ENCODE measurements at regions not wholly inside any gene's neighbourhood (a gene's known extent, or its start where the extent isn't known, plus 50 kb on each side); places are given as distances from the start of the nearest gene placed in this dataset.
A peak's percentile ranks its signal among the peaks of the same experiment; 100 is the strongest.

DNA sequence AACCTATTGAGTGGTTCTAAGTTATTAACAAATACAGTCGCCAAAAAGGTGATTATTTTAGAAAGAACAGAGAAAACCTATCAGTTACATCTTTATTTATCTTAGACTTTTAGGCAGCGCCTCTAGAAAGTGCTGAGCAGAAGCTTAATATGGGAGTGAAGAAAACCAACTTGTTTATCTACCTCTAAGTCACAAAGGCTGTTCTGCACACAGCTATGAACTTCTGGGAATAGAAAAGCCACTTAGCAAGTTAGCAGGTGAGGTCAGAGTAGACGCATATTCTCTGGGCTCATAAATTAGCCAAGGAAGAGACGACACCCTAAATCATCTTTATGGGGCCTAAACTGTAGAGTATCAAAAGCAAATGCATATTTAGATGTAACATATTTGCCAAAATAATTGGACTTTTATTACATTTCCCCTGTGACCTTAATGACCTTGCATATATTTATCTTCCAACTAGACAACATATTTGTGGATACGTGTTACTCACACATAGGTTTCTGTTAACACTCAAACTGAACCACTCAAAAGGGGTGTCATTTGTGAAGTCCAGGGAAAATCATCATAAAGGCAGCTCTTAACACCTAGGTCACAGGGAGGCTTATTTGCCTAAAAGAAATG lies 267.1 kb downstream of the ADGB start:
- DNase-seq = no peak

DNA sequence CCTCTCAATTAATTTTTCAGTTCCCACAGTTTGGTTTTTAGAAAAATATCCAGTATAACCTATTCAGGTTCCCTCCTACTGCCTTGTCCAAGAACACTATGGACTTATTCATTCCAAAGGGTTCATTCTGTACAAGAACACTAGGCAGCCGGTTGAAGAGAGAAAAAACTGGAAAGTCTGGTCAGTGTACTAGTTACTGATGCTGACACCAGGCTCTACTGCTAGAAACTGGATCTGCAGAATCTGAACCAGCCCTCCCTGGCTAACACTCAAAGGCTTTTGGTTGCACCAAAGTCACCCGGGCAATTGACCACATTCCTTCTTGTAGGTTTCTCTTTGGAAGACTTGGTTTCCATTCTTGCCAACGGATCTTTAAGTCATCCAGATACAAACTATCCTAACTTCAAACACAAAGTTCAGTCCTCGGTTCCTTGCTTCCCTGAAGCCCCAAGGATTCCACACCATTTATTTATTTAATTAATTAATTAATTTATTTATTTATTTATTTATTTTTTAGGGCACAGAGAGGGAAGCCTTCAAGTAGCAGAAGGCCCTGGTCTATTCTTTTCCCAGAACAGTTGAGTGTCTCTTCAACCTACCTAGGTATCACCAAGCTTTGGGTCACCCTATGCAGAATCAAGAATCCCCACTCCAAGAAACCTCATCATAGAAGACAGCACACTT lies 268.1 kb downstream of the ADGB start:
- no peak for DNase-seq

DNA sequence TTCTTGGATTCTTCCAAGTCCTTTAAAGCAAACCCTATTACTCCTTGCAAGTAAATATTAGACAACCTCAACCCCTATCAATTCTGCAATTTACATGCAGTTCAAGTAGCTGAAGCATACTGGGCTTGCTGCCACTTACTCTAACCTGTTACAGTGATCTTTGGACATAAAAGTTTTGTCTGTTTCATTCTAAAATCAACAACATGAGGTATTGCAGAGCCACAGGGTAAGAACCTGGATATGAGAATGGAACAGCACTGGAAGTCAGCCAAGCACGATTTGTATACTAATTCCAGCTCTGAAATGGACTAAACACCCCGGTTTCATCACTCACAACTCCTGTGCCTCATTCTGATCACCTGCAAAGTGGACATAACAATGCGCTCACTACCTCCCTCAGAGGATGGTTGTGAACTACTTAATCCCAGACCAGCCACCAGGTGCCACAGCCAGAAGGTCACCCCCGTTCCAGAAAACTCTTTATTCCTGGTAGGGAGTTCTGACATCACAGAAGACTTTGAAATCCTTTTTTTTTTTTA lies 270.0 kb downstream of the ADGB start:
- DNase-seq = no peak

DNA sequence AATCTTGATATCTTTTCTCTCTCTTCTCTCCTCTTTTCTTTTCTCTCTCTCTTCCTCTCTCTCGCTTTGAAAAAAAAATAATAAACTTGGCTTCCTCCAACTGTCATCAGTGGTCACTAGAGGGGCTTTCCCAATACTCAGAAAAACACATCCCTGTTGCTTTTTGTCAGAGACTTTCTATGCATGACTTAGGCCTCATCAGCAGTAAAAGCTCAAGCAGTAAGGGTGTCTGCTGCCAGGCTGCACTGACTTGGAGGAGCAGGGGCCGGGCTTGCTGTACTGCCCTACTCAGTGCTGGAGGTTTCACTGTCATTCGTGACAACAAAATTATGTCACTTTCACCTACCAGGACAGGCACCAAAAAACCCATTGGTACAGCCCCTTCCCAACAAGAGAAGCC lies 272.0 kb downstream of the ADGB start:
- DNase-seq = no peak

DNA sequence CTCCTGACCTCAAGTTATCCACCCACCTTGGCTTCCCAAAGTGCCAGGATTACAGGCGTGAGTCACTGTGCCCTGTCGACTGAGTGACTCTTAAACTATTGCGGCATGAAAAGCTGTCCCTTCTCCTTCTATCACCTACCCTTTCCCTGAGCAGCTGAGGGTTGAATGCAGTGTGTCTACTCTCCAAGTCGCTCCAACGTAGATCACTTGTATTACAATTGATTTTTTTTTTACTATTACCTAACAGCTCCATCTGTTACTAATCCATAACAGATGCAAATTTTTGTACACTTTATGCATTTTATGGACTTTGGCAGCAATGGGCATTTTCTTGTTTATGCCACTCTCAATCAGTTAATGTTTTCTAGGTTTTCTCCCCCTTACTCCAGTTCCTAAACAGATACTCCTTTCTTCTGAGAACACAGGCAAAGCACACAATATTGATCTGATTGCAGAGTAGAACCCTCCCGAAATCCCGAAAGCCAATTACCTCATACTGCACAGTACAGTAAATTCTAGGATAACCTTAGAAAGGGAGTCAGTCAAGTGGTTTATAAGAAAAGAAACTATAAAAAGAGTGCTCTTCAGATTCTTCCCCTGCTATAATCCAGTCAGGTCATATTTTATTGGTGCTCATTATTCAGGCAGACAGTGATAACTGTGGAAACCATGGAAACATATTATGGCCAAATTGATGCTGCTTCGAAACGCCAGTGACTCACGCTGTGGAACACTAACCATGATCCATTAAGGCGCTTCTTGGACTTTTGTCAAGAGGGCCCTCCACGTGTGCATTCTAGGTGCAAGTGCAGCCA lies 273.0 kb downstream of the ADGB start:
- peak; percentile 76 for DNase-seq

DNA sequence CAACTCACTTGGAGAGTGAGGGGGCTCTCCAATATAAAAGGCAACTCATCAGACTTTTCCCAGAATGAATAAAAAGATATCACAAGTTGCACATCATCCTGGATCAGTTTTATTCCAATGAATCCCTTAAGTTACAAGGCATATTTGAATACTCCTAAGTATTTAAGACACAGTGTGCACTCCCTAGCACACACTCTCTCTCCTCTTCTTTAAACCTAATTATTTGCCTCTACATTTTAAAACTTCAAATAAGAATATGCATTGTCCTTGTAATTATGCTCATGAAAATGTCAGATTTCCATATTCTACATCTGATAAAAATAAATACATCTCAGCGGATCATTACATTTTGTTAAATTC lies 273.6 kb downstream of the ADGB start:
- no peak for DNase-seq

DNA sequence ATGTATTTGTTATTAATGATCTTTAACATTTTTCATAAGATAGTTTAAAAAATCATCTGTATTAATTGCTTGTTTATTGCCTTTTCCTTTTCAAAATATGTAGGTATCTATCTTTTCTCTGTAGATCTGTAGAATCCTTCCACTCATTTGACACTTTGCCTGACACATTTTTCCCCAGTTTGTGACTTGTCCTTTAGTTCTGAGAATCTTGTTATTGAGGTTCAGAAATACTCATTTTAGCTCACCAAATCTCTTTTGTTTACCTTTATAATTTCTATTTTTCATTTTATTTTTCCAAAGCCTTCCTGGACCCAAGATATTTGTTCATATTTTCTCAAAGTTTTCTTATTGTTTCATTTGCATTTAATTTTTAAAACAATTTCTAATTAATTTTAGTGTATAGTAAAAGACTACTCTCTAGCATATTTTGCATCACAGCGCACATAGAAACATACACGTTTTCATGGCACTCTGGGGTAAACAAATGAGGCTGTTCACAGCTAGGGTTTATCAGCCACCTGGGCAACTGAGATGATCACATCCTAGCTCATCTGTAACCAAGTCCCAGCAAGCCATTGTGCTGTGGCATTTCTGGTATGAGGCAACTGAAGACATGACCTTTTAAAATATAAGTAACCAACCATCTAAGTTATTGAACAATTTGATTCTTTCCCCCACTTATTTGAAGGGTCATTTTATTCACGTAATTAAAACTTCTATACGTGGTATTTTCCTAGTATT lies 275.7 kb downstream of the ADGB start:
- DNase-seq = no peak

DNA sequence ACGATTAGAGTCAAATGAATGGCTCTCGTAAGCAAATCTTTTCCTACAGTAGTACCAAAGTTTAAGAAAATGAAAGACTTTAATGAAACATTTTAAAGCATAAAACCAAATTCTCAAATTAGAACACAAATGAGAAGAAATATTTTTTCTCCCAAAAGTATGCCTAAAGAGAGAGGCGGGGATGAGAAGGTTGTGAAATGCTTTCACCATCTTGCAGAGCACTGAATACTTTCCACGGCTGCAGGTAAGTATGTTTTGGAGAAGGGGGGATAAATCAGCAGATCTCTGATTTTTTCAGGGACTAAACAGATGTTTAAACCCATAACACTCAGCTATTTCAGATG lies 277.1 kb downstream of the ADGB start:
- DNase-seq = no peak

DNA sequence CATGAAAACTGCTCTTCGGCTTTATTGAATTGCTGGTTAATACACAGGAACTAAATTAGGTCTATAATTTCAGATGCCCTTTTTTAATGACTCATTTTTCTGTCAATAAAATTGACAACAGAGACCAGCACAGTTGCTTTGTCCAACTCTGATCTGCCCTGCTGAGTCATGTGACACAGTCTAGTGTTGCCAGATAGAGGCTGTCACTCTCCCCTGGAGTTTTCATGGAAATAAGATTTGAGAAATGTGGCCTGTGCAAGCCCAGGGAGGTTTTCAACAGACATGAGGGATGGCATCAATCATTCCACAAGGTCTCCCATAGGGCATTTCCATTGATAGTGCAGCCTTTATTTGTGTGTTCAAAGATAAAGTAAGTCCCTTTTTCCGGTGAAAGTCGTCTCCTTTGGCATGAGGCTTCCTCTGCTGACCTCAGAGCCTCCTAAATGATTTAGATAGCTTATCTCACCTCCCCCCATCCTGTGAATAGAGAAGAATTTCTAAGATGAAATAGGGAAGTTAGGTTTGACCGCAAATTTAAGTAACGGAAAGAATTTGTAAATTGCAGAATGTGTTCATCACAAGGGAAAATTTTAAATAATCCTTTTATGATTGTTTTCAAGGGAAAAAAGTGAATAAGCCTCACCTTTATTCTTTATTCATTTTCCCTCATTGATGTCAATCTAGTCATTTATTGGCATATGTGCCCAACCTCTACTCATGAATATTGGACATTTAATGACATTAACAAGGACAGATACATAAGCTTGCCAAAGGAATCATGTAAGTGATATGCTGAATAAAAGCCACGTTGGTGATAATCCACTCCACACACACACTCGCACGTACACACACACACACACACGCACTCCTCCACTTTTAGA lies 277.7 kb downstream of the ADGB start:
- peak; percentile 57 for DNase-seq

DNA sequence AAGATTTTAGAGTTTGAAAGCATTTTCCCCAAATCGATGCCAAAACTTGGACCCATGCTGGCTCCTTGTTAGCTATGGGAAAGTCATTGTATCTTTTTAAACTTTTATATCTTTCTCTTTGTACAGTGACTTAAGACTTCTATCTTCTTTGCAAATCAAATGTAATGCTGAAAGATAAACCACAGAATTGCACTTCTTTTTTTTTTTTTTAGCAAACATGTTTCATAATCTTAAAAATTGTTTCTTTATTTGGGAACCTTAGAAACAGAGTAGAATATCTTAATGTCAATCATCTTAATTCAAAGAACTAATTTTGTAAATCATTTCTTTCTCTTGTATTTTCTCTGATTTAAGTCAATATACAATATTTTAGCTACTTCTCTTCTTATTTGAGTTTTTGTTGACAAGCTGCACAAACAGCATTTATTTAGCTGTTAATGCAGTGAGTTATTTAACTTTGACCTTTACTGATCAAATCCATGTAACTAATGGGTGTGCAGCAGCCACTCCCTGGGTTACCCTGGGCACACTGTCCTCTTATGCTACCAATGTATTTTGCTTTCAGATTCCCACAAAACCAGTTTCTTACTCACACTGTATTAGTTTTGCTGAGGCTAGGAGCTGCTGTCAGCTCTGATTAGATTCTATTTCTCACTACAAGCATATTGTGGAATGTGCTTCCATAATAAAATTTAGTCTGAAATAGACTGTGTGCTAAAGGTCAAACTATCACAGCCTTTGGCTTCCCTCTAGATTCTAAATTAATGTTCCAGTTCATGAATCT lies 279.6 kb downstream of the ADGB start:
- no peak for DNase-seq

DNA sequence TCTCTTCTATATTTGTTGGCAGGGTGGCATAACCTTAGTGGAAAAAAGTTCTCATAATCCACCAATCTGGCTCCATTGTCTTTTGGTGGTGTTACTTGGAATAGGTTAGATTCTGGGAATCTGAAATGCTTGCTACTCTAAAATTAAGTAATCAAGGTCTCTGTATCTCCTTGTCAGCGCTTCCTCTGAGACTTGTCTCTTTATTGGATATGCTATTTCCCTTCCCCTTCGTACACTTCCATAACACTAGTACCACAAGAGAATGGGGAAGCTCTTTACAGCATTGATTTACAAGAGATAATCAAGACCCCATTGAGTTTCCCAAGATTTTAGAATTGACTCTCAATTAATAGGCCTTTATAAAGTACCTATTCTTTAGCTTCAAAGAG lies 280.2 kb downstream of the ADGB start:
- no peak for DNase-seq

DNA sequence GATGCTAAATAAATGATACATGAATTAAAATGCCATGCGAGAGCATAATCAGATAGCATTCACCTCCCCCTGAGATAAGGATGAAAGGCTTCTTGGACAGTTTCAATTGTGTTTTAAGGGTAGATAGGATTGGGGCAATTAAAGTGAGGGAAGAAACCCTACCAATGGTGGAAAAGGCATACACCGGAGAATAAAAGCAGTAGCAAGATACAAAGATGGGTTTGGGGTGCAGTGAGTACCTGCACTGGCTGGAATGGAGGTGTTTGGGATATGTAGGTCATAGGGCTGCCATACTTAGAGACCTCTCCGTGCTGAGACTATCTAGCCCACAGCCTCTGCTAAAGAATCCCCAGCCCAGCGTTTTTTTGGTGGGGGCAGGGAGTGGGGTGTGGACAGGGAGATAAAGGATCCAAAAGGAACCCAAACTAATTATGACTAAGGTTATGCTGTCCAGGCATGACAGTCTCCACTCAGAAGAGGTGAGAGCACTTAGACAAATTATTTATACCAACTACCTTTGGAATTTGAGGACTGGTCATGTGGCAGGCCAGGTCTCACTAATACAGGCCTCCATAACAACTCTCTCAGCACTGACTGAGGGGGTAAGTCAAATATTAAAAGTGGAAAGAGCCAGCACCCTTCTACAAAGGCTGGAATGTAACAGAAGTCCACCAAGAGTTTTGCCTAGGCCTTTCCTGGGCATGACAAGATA lies 280.8 kb downstream of the ADGB start:
- DNase-seq = no peak

DNA sequence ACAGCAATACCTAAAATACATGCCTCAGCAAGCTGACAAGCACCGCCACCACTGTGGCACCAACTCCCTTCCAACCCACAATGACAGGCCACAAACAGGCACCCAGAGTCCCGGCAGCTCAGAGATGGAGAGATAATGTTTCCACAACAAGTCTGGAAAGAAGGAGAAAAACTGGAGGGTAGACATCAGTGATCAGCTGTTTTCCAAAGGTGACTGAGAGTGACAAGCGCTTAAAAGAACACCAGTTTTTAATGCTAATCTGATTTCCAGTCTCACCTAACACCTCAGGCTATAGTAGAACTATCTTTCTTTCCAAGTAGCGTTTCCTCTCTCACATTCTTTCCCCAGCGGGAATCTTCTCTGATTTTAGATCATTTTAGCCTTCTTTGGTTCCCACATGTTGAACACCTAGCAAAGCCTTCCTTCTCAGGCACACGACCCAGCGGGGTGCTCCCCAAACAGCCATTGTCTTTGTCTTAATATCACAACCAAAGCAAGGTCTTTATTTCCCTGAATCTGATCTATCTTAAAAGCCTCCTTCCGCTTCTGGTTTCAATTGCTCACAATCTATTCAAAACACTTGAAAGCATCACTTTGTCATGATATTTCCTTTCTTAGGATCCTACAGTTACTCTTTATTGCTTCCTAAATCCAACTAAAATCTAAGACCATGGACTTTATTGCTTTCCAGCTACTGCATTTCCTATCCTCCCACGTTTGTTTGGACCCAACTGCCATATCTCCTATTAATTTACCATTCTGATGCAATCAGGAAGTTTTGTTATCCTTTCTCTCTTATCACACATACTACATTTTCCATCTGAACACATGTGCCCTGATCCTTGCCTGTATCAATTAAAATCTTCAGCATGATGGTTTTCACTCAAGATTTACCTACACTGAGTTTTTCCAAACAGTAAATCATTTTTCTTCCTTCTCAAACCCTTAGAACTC lies 282.7 kb downstream of the ADGB start:
- no peak for DNase-seq

DNA sequence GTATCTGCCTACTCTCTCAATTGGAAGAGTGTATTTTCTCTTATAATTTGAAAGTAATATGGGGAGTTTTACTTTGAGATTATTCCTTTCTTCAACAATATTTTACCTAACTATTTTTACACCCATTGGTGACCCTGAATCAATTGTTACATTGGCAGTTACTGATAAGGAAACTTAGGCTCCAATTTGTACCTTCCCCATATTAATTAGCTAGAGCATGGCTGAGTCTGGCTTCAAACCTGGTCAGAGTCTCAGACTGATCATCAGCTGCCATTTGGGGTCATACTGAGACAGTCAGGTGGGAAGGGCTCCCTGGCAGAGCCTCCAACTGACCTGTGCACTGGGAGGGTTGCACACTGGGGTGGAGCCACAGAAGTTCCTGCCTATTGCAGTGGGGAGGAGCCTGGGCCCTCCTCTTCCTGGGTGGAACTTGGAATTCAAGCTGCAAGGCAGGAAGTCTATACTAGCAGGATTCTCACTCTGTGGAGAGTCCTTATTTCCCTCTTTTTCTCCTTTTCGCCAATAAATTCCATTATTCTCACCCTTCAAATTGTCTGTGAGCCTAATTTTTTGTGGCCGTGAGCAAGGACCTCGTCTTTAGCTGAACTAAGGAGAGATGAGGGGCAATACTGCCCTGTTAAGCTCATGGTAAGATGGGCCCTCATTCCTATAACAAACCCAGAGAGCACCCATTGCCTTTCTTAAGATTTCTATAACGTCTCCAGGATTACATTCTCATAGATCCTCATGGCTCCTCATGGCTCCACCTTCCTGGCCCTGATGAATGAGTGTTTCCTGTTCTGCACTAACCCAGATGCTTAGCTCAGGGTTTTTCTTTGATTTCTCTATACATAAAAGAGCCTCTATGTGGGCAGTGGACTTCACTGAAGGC lies 285.1 kb downstream of the ADGB start:
- DNase-seq = no peak

DNA sequence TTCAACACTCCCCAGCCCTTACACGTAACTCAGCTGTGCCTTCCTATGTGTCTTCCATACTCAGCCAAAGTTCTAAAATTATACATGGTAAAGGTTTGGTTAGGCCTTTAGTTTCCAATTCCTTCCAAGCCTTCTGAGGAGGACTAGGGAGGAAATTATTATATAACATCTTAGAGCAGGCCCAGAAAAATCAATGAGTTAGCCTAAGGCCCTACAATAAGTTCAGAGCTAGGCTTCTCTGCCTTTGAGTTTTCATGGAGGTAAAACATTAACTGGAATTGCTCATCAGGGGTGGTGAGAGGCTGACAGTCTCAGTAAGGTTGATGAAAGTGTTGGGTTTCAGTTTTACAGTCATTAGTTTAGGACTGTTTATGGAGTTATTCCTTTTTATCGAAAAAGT lies 286.0 kb downstream of the ADGB start:
- no peak for DNase-seq

DNA sequence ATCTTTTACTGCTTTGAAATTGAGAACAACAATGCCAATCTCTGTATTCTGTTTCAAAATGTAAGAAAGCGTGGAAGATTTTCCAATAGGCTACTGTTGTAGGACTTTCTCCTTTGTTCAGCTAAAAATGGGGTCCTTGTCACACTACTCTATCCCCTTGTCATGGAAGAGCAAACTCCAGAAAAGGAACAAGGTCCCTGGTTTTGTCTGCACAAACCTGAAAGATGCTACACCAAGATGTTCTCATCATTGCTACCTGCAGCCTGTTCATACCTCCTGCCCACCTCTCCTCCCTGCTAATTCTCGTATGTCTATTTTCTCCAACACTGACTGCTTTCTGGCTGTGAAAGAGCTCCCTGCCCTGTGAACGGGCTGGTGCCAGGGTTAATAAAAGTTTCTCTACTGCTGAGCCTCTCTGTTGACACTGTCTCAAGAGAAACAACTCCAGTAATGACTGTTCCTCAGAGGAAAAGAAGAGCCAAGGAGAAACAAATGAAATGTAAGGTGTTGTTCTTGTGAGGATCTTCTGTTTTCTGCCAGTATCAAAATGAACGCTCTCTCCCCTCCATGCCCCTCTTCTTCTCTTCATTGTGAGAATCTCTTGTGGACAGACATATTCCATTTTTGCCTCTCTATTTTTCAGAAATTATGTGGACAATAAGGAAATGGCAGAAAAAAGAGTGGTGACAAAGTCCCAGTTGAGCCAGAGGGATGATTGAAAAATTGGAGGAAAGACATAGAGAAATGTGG lies 287.1 kb downstream of the ADGB start:
- no peak for DNase-seq
